Pancreas (tissue), 10 donors: ENCODE measurements at regions not wholly inside any gene's neighbourhood (a gene's known extent, or its start where the extent isn't known, plus 50 kb on each side); places are given as distances from the start of the nearest gene placed in this dataset.
"Not testable (repeated sequence)": the region's sequence is repeated elsewhere in the genome, so short reads cannot be mapped to it uniquely, and the experiment has no call there.

ENCODE experiments used
- ATAC-seq, 4 donors: fragments of 200-7000 bp; cut with Tn5 transposase; one replicate each; pipeline versions ENCODE4 v1.8.0 to v1.9.1; 2020; ENCODE audit warnings: mild to moderate bottlenecking in 4 of 4, moderate library complexity in 4 of 4
- DNase-seq, 6 donors: peaks; one replicate each; pipeline ENCODE4 v3.0.0-alpha.2; 2020
- FAIRE-seq: peaks from 2 replicates; lab custom pipeline; 2012; peaks lifted over from hg19 to GRCh38; lab: Jason Lieb, UNC
- H3K27ac ChIP-seq, 4 donors: fragments of 200-600 bp; sonication (generic); 1 replicate in 3 of 4; 2 replicates in 1 of 4; pipeline versions ENCODE4 v1.5.0 to v1.8.0; 2020
- H3K27me3 ChIP-seq, 4 donors: fragments of 200-600 bp; one replicate each; pipeline ENCODE4 v1.8.0; 2021
- H3K36me3 ChIP-seq, 3 donors: fragments of 200-600 bp; sonication (generic) in 1 of 3; one replicate each; pipeline versions ENCODE4 v1.5.0 to v1.8.0; 2020 to 2021
- H3K4me1 ChIP-seq, 3 donors: fragments of 200-600 bp; one replicate each; pipeline ENCODE4 v1.8.0; 2021
- H3K4me3 ChIP-seq, 4 donors: fragments of 200-600 bp; sonication (generic) in 2 of 4; one replicate each; pipeline versions ENCODE4 v1.5.0 to v1.8.0; 2020 to 2021
- H3K9me3 ChIP-seq, 4 donors: fragments of 200-600 bp; one replicate each; pipeline ENCODE4 v1.8.0; 2021
- WGBS, 2 donors: extraction: QIAGEN DNeasy Blood & Tissue Kit; methylation state at CpG; one replicate each; pipeline ENCODE4 v1.1.7; 2013; 5-methylcytosine and 5-hydroxymethylcytosine counted together
- intact Hi-C, 3 donors: fragments of 100-400 bp; cut with DNase I; formaldehyde crosslinking; loops; one replicate each; pipeline versions ENCODE4 v1.11.1 to v1.14.2; 2022
- TF ChIP-seq, protein P1 (sequence below), 4 donors: fragments of 200-600 bp; sonication (generic) in 3 of 4; IDR thresholded peaks; one replicate each; pipeline versions ENCODE4 v1.5.0 to v1.8.0; 2021; ENCODE audit warnings: antibody characterized with exemption in 4 of 4
- donor health status: healthy with polysubstance abuse.
- donor health status: DM: no; HTN: no; CAD: no; lungs with moderate emphysema.
- donor health status: DM: no; HTN: no; CAD: no.
- donor health status: control.
- donor health status: control.
- donor health status: Bipolar disorder and iron deficiency.
- donor health status: DM: yes; HTN: yes; CAD: no.
- donor health status: DM: no; HTN: no; CAD: no.
- donor health status: DM: no; HTN: no; CAD: no.
- donor health status: DM: yes; HTN: yes; CAD: no.

DNA sequence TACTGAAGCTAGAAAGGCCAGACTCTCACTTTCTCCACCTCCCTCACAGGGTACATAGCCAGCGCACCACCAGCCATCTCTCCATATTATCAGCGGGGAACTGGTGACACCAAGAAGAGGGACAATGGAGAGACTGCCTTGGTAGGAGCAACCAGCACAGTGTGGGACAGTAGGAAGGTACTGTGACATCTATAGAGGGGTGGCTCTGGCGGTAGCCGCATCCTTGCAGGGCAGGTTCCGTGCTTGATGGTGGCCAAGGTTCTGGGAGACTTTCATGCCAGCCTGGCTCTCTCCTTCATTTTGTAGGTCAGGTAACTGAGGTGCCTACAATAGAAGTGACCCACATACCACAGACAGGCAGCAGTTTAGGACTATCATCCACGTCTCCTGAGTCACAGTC is 65.5 kb upstream of the SMIM23 start:
- DNase-seq (no peak), ATAC-seq (no peak), FAIRE-seq (no peak)
- Histone ChIP-seq H3K36me3 (no peaks in the 10 kb centered on the region), H3K4me1 (no peaks in the 10 kb centered on the region), H3K4me3 (no peak overlapping the region), H3K27me3 (peaks cover 0 to 7% (median 0%) of the 10 kb centered on the region in 4 donors), H3K9me3 (no peaks in the 10 kb centered on the region), H3K27ac (no peak overlapping the region)
- intact Hi-C loops: no loop called here
- WGBS, 2 donors: 63 to 67% methylated on average over 6 of the region's 6 CpGs
- TF ChIP-seq, protein P1, sequence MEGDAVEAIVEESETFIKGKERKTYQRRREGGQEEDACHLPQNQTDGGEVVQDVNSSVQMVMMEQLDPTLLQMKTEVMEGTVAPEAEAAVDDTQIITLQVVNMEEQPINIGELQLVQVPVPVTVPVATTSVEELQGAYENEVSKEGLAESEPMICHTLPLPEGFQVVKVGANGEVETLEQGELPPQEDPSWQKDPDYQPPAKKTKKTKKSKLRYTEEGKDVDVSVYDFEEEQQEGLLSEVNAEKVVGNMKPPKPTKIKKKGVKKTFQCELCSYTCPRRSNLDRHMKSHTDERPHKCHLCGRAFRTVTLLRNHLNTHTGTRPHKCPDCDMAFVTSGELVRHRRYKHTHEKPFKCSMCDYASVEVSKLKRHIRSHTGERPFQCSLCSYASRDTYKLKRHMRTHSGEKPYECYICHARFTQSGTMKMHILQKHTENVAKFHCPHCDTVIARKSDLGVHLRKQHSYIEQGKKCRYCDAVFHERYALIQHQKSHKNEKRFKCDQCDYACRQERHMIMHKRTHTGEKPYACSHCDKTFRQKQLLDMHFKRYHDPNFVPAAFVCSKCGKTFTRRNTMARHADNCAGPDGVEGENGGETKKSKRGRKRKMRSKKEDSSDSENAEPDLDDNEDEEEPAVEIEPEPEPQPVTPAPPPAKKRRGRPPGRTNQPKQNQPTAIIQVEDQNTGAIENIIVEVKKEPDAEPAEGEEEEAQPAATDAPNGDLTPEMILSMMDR (IDR thresholded peaks at IDR 0.05): no peak

DNA sequence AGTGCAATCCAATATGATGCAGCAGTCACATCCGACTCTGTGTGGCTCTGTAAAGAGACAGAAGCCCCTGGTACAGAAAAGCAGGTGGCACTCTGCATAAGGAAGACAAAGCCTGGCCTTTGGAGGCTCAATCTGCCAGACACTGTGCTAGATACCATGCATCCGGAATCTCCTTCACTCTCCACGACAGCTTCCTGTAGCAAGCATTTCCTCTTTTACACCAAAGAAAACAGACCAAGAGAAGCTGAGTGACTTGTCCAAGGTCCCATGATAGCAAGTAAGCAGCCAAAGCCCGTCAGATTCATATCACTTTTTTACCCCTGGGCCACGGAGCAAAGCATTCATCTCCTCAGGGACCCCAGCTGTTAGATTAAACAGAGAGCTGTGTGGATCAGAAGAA is 64.2 kb upstream of the SMIM23 start:
- no peak overlapping the region for H3K27ac ChIP-seq
- peaks cover 0 to 12% (median 0%) of the 10 kb centered on the region in 4 donors for H3K27me3 ChIP-seq
- H3K36me3 ChIP-seq: no peaks in the 10 kb centered on the region
- intact Hi-C loops: no loop called here
- no peak for DNase-seq
- TF ChIP-seq, protein P1 (IDR thresholded peaks at IDR 0.05): no peak
- peak in 1 of 4 donors; percentile 33 for ATAC-seq
- FAIRE-seq: no peak
- no peak overlapping the region for H3K4me3 ChIP-seq
- H3K9me3 ChIP-seq: no peaks in the 10 kb centered on the region
- WGBS, 2 donors: 31 to 36% methylated on average over 5 of the region's 5 CpGs
- H3K4me1 ChIP-seq: no peaks in the 10 kb centered on the region

DNA sequence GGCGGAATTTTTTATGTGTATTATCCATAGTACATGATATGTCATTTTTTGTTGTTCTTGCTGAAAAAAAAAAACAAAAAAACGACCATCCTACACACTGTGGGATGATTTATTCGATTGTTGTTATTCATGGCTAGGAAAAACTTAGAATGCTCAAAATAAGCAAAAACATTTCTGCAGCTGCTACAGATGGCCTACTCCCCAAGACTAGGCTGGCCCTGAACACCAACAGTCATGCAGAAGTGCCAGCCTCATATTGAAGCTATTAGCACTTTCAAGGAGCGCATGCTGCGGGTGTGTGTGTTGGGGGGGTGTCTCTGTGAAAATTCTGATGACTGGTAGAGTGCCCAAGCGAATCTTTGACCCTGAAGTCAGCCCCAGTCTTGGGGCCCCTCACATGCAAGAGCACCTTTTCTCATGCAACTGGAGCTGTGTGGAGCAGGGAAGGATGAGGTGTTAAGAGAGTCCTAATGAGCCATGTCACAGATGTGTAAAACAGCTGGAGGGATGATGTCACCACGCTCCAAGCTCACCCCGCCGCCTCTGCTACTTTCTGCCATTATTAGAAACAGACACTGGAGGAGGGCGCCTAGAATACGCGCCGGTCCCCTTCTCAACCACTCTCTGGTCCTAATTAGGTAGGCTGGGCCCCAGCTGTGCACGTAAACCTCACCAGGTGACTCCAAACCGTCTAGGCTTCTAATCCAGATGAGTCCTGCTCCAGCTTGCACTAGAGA is 61.0 kb upstream of the SMIM23 start:
- Histone ChIP-seq H3K27me3 (peaks cover 0 to 12% (median 2%) of the 10 kb centered on the region in 4 donors), H3K4me1 (no peaks in the 10 kb centered on the region), H3K4me3 (no peak overlapping the region), H3K27ac (no peak overlapping the region), H3K36me3 (no peaks in the 10 kb centered on the region), H3K9me3 (no peaks in the 10 kb centered on the region)
- FAIRE-seq: no peak
- WGBS, 2 donors: 57 to 58% methylated on average over 15 of the region's 15 CpGs
- no peak for ATAC-seq
- intact Hi-C loops: no loop called here
- TF ChIP-seq, protein P1 (IDR thresholded peaks at IDR 0.05): no peak
- DNase-seq: no peak

DNA sequence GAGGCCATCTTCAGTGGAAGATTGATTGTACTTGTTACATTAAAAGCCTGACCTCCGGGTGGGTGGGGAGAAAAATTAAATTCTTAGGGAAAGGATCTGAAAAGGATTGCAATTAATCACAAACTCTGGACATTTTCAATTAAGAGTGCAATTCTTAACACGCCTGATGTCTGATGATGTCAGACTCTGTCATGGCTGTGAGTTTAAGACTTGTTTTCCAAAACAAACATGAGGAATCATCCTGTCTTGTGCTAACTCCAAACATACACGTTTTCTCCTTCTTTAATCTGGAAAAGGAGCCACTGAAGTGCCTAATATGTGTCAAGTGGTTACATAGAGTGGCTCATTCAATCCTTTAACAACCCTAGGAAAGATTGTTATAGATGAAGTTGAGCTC is 60.4 kb upstream of the SMIM23 start:
- no peak for ATAC-seq
- FAIRE-seq: no peak
- no peaks in the 10 kb centered on the region for H3K9me3 ChIP-seq
- intact Hi-C loops: no loop called here
- TF ChIP-seq, protein P1 (IDR thresholded peaks at IDR 0.05): no peak
- H3K27ac ChIP-seq: no peak overlapping the region
- no peaks in the 10 kb centered on the region for H3K36me3 ChIP-seq
- no peak for DNase-seq
- H3K4me1 ChIP-seq: no peaks in the 10 kb centered on the region
- H3K27me3 ChIP-seq: peaks cover 0 to 12% (median 2%) of the 10 kb centered on the region in 4 donors
- H3K4me3 ChIP-seq: no peak overlapping the region
- 40 to 42% methylated on average over 3 of the region's 3 CpGs for WGBS, 2 donors

DNA sequence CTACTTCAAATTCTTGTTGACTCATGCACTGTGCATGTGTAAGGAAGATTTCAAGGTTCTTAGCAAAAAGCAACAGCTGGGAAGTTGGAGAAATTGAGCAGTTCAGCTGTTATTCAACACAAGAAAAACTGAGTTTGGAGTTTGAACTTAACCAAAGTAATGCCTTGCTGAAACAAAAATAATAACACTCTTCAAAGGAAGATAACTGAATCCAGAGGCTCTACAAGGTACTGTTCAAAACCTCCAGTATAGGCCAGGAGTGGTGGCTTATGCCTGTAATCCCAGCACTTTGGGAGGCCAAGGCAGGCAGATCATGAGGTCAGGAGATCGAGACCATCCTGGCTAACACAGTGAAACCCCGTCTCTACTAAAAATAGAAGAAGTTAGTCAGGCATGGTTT is 58.8 kb upstream of the SMIM23 start:
- intact Hi-C loops, FAIRE-seq, H3K4me3 ChIP-seq, H3K27ac ChIP-seq, H3K36me3 ChIP-seq, DNase-seq, ATAC-seq, H3K4me1 ChIP-seq, H3K9me3 ChIP-seq: not testable (repeated sequence)
- H3K27me3 ChIP-seq: peaks cover 0 to 12% (median 2%) of the 10 kb centered on the region in 4 donors
- WGBS, 2 donors: 80 to 83% methylated on average over 2 of the region's 2 CpGs
